Caco-2 (cell line): ENCODE measurements at regions not wholly inside any gene's neighbourhood (a gene's known extent, or its start where the extent isn't known, plus 50 kb on each side); places are given as distances from the start of the nearest gene placed in this dataset.

ENCODE experiments used
- BruUV-seq: library from RNA; stranded (reverse); fragments of 400-500 nt; replicated peaks from 2 replicates; lab custom pipeline; 2021; lab: Mats Ljungman, UMichigan
- CTCF ChIA-PET: fragments of 300-600 bp; sonication (Branson Sonifier 250); formaldehyde crosslinking; loops from one replicate; lab custom pipeline; 2022; ENCODE audit warnings: antibody characterized with exemption; lab: Charles Lee
- POLR2A ChIA-PET: fragments of 300-600 bp; sonication (Branson Sonifier 250); formaldehyde crosslinking; loops from one replicate; lab custom pipeline; 2022; ENCODE audit warnings: antibody characterized with exemption; lab: Charles Lee
- DNase-seq, 2 experiments: peaks; one replicate each; pipeline versions ENCODE4 v3.0.0 to v3.0.0-alpha.2; 2020 to 2022
- H3K27me3 ChIP-seq: replicated peaks from 2 replicates; pipeline ENCODE4 v1.6.0; 2011; ENCODE audit warnings: low read length; ENCODE audit not compliant: control insufficient read depth, insufficient read depth
- H3K36me3 ChIP-seq: 2 replicates; pipeline ENCODE4 v1.5.1; 2011; ENCODE audit warnings: low read length; ENCODE audit not compliant: control insufficient read depth, insufficient read depth
- H3K4me1 ChIP-seq: fragments of 250-450 bp; sonication (Bioruptor Pico); 2 replicates; pipeline ENCODE4 v1.5.1; 2020; ENCODE audit warnings: mild to moderate bottlenecking
- H3K4me3 ChIP-seq: 2 replicates; pipeline ENCODE4 v1.5.1; 2011; ENCODE audit warnings: low read depth, mild to moderate bottlenecking, control low read depth, low read length
- H3K9me3 ChIP-seq: fragments of 250-450 bp; sonication (Bioruptor Pico); 2 replicates; pipeline ENCODE4 v1.5.1; 2020; ENCODE audit warnings: mild to moderate bottlenecking, moderate library complexity
- H3K27ac Mint-ChIP-seq: one replicate; pipeline ENCODE4 v1.8.0; 2022; ENCODE audit warnings: mixed read lengths; ENCODE audit not compliant: unreplicated experiment
- H3K27me3 Mint-ChIP-seq: one replicate; pipeline ENCODE4 v1.8.0; 2022; ENCODE audit warnings: mixed read lengths; ENCODE audit not compliant: insufficient read depth, unreplicated experiment
- H3K36me3 Mint-ChIP-seq: one replicate; pipeline ENCODE4 v1.8.0; 2022; ENCODE audit warnings: mild to moderate bottlenecking, mixed read lengths; ENCODE audit not compliant: insufficient read depth, unreplicated experiment
- H3K4me1 Mint-ChIP-seq: one replicate; pipeline ENCODE4 v1.8.0; 2022; ENCODE audit warnings: low read depth, mixed read lengths; ENCODE audit not compliant: unreplicated experiment
- H3K4me3 Mint-ChIP-seq: one replicate; pipeline ENCODE4 v1.8.0; 2022; ENCODE audit warnings: mild to moderate bottlenecking, moderate library complexity, mixed read lengths; ENCODE audit not compliant: unreplicated experiment
- H3K9me3 Mint-ChIP-seq: one replicate; pipeline ENCODE4 v1.8.0; 2022; ENCODE audit warnings: mixed read lengths; ENCODE audit not compliant: unreplicated experiment
- CTCF ChIP-seq, 2 experiments: fragments of 200-600 bp in 1 of 2; IDR thresholded peaks; 1 replicate in 1 of 2; 2 replicates in 1 of 2; pipeline versions ENCODE4 v1.5.1 to v1.8.0; 2011 to 2022; ENCODE audit warnings: antibody characterized with exemption in 1 of 2, control low read depth in 1 of 2, inconsistent platforms in 1 of 2, low read depth in 1 of 2, low read length in 1 of 2, mild to moderate bottlenecking in 1 of 2, moderate library complexity in 1 of 2; ENCODE audit not compliant: insufficient read depth in 1 of 2, severe bottlenecking in 1 of 2, unreplicated experiment in 1 of 2
- intact Hi-C: fragments of 100-400 bp; cut with micrococcal nuclease; formaldehyde crosslinking; loops from one replicate; pipeline ENCODE4 v1.10.0; 2022; ENCODE audit not compliant: unreplicated experiment

GRCh38 chr3:106275592-106275991 is 406.8 kb upstream of the CBLB start:
- Histone ChIP-seq H3K4me3 (no peak overlapping the region), H3K9me3 (no peaks in the 10 kb centered on the region), H3K4me1 (no peaks in the 10 kb centered on the region; the same call in 1 of the 2 replicates), H3K36me3 (no peaks in the 10 kb centered on the region), H3K27me3 (no peaks in the 10 kb centered on the region)
- Mint-ChIP-seq H3K4me3 (no peak overlapping the region), H3K27me3 (no peaks in the 10 kb centered on the region), H3K9me3 (no peaks in the 10 kb centered on the region), H3K27ac (no peak overlapping the region), H3K4me1 (peaks cover 10% of the 10 kb centered on the region), H3K36me3 (no peaks in the 10 kb centered on the region)
- intact Hi-C loops: no loop called here
- ChIA-PET CTCF (no interaction called here), POLR2A (no interaction called here)
- TF ChIP-seq CTCF (IDR thresholded peaks at IDR 0.05; ENCODE audit: insufficient read depth in 1 of 2, low read depth in 1 of 2, low read length in 1 of 2, severe bottlenecking in 1 of 2, unreplicated experiment in 1 of 2): no peak
- no TSS peak for BruUV-seq
- no peak for DNase-seq

GRCh38 chr3:106276151-106276550 is 407.3 kb upstream of the CBLB start:
- no peaks in the 10 kb centered on the region for H3K36me3 ChIP-seq
- no peak overlapping the region for H3K4me3 Mint-ChIP-seq
- ChIA-PET POLR2A (no interaction called here), CTCF (no interaction called here)
- TF ChIP-seq CTCF (IDR thresholded peaks at IDR 0.05; ENCODE audit: insufficient read depth in 1 of 2, low read depth in 1 of 2, low read length in 1 of 2, severe bottlenecking in 1 of 2, unreplicated experiment in 1 of 2): no peak
- no peaks in the 10 kb centered on the region for H3K27me3 ChIP-seq
- H3K9me3 ChIP-seq: no peaks in the 10 kb centered on the region
- no peak for DNase-seq
- no peaks in the 10 kb centered on the region for H3K36me3 Mint-ChIP-seq
- intact Hi-C loops: no loop called here
- peaks cover 5% of the 10 kb centered on the region for H3K4me1 ChIP-seq
- no peaks in the 10 kb centered on the region for H3K9me3 Mint-ChIP-seq
- H3K27ac Mint-ChIP-seq: no peak overlapping the region
- no peaks in the 10 kb centered on the region for H3K27me3 Mint-ChIP-seq
- BruUV-seq: no TSS peak
- no peak overlapping the region for H3K4me3 ChIP-seq
- H3K4me1 Mint-ChIP-seq: peaks cover 10% of the 10 kb centered on the region

GRCh38 chr3:106276755-106277612 is 408.2 kb upstream of the CBLB start:
- no peaks in the 10 kb centered on the region for H3K9me3 ChIP-seq
- ChIA-PET CTCF (no interaction called here), POLR2A (no interaction called here)
- H3K27me3 Mint-ChIP-seq: no peaks in the 10 kb centered on the region
- no peak for DNase-seq
- H3K36me3 Mint-ChIP-seq: no peaks in the 10 kb centered on the region
- peaks cover 10% of the 10 kb centered on the region for H3K4me1 Mint-ChIP-seq
- no peak overlapping the region for H3K4me3 Mint-ChIP-seq
- BruUV-seq: no TSS peak
- H3K4me1 ChIP-seq: peaks cover 13% of the 10 kb centered on the region
- peaks cover 1% of the 10 kb centered on the region for H3K9me3 Mint-ChIP-seq
- H3K4me3 ChIP-seq: no peak overlapping the region
- no peak overlapping the region for H3K27ac Mint-ChIP-seq
- intact Hi-C loops: no loop called here
- H3K36me3 ChIP-seq: no peaks in the 10 kb centered on the region
- H3K27me3 ChIP-seq: no peaks in the 10 kb centered on the region
- no peak for TF ChIP-seq CTCF (IDR thresholded peaks at IDR 0.05; ENCODE audit: insufficient read depth in 1 of 2, low read depth in 1 of 2, low read length in 1 of 2, severe bottlenecking in 1 of 2, unreplicated experiment in 1 of 2)
